LNCaP clone FGC (cell line): ENCODE measurements at regions not wholly inside any gene's neighbourhood (a gene's known extent, or its start where the extent isn't known, plus 50 kb on each side); places are given as distances from the start of the nearest gene placed in this dataset.
A peak's percentile ranks its signal among the peaks of the same experiment; 100 is the strongest.

Experiments
- DNase-seq: peaks from one replicate; pipeline ENCODE4 v3.0.0-alpha.2; 2011; ENCODE audit warnings: low read depth
- H3K4me3 ChIP-seq: 2 replicates; pipeline ENCODE4 v1.5.1; 2011; ENCODE audit warnings: mild to moderate bottlenecking, low read depth, low read length, control low read depth
- CTCF ChIP-seq: IDR thresholded peaks from 2 replicates; pipeline ENCODE4 v1.5.1; 2012; ENCODE audit warnings: mild to moderate bottlenecking; ENCODE audit not compliant: control insufficient read depth, insufficient read depth; ENCODE audit errors: extremely low read depth

GRCh38 chr13:69315039-69315438 is 792.6 kb upstream of the ATXN8OS start:
- TF ChIP-seq CTCF, result no peak
- DNase-seq, result no peak
- no peak overlapping the region for H3K4me3 ChIP-seq

- TF ChIP-seq CTCF, result peak; percentile 29; the same call in 1 of the 2 replicates
- no peak for DNase-seq
- no peak overlapping the region for H3K4me3 ChIP-seq
These were observed 800.9 kb upstream of the ATXN8OS start for GRCh38 chr13:69306766-69307165.

- no peak for TF ChIP-seq CTCF
- no peak for DNase-seq
These were observed 807.5 kb upstream of the ATXN8OS start for GRCh38 chr13:69300131-69300530.

GRCh38 chr13:69296130-69296529 is 811.5 kb upstream of the ATXN8OS start:
- no peak for TF ChIP-seq CTCF
- no peak overlapping the region for H3K4me3 ChIP-seq

More at GRCh38 chr13:69300131-69300530, 807.5 kb upstream of the ATXN8OS start:
- H3K4me3 ChIP-seq, result no peak overlapping the region

GRCh38 chr13:69292789-69293425 is 814.7 kb upstream of the ATXN8OS start:
- TF ChIP-seq CTCF, result no peak
- DNase-seq, result no peak

More at GRCh38 chr13:69296130-69296529, 811.5 kb upstream of the ATXN8OS start:
- DNase-seq, result no peak

GRCh38 chr13:69291292-69291906 is 816.2 kb upstream of the ATXN8OS start:
- no peak for DNase-seq
- TF ChIP-seq CTCF, result no peak

More at GRCh38 chr13:69292789-69293425, 814.7 kb upstream of the ATXN8OS start:
- H3K4me3 ChIP-seq, result no peak overlapping the region

GRCh38 chr13:69288026-69288425 is 819.6 kb upstream of the ATXN8OS start:
- no peak for DNase-seq
- no peak for TF ChIP-seq CTCF
- H3K4me3 ChIP-seq, result no peak overlapping the region

More at GRCh38 chr13:69291292-69291906, 816.2 kb upstream of the ATXN8OS start:
- no peak overlapping the region for H3K4me3 ChIP-seq
